GM18520 (cell line): ENCODE measurements at regions not wholly inside any gene's neighbourhood (a gene's known extent, or its start where the extent isn't known, plus 50 kb on each side); places are given as distances from the start of the nearest gene placed in this dataset.

Experiments
- ATAC-seq: cut with Tn5 transposase; IDR thresholded peaks from one replicate; pipeline ENCODE4 v1.9.1; 2021; ENCODE audit not compliant: unreplicated experiment

DNA sequence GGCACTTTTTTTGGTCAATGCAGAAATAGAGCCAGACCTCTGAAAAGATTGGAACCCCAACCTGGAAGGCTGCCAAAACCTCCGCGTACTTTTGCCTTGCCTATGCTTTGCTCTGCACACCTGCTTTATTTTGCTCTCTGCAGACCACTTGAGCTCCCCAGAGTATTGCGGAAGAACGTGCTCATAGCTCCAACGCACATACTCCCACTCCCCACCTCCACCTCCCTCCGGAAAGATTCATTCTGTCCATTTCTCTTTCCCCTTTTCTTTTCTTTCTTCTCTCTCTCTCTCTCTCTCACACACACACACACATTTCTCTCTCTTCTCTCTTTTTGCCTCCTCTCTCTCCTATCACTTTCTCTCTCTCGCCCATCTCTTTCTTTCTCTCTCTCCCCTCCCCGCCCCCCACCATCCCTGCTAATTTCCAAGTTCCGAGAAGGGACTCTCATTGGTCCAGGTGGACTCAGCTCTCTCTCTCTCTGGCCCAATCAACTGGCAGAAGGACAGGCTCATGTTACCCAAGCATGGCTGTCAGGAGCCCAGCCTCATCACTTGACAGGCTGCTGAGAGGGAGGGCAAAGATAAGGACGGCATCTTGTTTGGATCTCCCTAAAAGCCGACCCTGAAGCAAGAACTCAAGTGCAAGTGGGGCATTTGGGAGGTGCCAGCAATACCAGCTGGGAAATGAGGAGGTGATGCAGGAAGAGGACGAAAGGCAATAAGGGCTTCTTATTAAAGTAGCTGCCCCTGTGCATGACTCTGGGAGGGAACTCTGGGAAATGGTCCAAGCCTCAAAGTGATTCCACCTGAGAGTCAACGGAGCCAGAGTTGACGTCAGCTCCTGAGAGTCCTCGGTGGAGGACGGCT is 246.1 kb downstream of the LY86 start:
- no peak for ATAC-seq

DNA sequence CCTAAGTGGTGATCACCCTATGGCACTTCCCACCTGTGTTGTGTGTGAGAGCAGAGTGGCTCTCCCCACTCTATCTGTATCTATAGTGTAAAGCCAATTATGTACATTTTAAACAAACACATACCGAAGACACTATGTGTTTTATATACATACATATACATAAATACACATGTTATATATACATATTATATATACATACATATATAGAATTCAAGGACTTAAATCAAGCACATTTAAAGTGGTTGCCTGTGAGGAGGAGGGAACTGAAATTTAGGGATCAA is 246.6 kb downstream of the LY86 start:
- no peak for ATAC-seq

DNA sequence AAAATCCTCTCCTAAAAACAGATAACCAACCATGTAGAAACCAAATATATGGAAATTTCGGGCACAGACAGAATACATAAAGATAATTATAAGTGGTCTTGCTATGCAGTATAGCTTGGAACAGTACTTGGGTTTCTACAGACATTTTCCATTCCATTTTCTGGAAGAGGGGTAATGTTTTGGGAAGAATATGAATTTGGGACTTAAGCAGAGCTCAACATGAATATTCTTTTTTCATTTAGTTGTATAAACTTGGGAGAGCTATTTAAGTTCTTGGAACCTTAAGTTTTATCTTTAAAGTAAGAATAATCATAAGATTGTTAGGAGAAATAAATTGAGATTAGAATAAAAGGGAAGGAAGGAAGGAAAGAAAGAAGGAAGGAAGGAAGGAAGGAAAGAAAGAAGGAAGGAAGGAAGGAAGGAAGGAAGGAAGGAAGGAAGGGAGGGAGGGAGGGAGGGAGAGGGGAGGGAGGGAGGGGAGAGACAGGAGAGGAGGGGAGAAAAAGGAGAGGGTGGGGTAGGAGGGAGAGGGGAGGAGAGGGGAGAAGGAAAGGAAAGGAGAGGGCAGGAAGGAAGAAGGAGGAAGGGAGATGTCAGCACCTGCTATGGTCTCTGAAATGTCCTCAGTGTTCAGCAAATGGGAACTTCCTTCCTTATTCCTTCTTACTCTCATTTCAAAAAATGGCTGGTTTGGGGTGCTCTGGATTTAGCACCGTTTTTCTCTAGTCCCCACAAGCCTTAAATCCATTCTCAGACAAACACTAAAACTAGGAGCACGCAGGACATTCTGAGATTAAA is 248.3 kb downstream of the LY86 start:
- no peak for ATAC-seq

DNA sequence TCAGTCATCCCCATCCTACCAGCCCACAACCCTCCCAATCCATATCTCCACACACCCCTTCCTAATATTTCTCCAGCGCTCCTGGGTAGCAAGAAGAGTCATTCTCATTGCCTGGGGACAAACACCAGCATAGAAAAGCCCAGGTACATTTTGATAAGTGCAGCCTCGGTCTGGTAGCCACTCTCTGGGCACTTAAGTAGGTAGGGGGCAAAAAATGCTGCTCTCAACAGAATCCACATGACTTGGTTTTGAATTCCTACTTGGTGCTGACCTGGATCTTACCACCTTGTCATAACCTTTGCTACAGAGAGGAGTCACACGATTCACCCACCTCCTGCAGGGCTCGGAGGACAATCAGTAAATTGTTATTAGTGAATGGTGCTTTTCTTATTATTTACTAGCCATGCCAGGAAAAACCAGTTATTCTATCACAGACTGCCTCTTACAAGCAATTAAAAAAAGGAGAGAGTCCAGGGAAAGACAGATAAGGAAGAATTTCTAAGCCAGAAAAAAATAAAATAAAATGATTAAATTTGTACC is 249.1 kb downstream of the LY86 start:
- no peak for ATAC-seq

DNA sequence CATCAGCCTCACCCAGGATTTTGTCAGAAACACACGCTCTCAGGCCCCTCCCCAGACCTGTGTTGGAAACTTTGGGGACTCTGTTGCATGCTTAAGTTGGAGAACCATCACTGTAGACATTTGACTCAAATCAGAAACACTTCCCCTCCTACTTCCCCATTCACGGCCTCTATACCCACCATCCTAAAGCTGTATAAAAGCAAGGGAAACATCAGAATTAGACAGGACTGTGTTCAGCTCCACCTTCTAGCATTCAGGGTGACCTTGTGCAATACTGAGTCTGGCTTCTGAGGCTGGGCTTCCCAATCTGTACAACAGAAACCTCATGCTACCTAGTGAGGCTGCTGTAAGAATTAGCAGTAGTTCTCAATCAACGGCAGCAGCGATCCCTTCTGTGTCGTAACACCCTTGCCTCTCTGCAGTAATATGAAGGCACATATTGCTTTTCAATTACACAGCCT is 252.3 kb downstream of the LY86 start:
- ATAC-seq = peak; percentile 60

DNA sequence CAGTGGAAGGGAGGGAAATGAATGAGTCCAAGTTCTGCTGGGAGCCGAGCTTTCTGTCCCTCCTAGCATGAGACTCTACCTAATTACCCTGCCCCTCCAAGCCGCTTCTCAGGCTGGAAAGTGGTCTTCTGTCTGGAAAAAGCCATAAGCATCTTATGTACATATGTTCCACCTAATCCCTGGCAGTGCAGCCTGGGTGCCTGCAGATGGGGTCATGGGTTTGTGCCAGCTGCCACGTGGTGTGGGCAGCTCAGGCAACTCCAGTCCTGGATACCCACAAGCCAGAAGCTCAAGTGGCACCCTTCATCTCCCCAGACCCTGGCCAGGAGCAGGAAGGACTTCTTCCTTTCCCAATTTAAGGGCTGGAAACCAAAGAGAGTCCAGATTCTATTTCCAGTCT is 253.1 kb downstream of the LY86 start:
- no peak for ATAC-seq

DNA sequence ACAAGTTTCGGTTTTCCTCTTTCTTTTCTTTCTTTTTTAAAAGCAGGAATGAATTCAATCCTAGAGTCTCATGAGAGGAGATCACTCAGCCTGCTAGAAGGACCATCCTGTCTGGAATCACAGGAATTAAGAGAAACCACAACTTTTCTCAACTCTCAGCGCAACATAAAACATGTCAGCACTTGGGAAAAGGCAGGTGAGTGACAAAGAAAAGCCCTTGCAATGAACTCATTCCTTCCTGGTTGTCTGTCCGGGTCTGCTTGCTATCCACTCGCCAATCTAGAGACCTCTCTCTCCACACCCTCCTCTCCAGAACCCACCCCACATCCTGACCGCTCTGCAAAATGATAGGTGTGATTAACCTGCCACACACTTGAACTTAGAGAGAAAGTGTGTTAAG is 253.8 kb downstream of the LY86 start:
- no peak for ATAC-seq

DNA sequence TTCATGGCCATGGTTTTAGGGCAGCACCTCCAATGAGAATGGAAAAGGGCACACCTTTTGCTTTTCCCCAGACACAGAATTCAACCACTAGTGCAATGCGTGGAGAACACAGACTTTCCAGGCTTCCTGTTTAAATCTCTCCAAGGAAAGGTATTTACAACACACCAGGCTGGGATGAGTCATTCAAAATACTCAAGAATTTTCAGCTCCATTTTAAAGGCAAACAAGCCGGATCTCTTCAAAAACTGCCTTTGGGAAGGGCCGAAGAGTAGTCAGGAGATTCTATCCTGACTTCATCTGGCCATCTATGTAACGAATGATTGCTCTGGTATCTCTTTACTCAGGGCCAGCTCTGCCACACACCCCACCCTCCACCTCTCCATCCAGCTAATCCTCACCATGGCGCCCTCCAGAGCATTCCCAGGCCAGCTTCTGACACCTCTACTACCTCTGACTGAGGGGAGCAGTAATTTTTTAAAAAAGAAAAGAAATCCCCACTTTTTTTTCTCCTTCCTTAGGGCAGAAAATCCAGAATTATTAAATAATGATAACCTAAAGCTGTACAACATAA is 254.6 kb downstream of the LY86 start:
- ATAC-seq = no peak

DNA sequence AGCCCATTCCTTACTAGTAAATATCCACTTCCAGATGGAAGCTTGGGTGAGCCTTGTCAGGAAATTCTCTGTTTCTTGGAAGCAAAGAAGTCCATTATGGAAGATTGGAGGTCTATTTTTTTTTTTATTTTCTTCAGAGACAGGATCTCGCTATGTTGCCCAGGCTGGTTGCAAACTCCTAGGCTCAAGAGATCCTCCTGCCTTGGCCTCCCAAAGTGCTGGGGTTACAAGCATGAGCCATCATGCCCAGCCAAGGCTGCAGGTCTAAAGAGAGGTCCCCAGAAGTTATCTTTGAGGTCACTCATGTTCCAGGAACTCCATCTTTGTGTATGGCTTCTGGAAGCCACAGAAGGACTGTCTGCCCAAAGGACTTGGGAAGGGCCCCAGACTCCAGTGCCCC is 255.3 kb downstream of the LY86 start:
- ATAC-seq = no peak

DNA sequence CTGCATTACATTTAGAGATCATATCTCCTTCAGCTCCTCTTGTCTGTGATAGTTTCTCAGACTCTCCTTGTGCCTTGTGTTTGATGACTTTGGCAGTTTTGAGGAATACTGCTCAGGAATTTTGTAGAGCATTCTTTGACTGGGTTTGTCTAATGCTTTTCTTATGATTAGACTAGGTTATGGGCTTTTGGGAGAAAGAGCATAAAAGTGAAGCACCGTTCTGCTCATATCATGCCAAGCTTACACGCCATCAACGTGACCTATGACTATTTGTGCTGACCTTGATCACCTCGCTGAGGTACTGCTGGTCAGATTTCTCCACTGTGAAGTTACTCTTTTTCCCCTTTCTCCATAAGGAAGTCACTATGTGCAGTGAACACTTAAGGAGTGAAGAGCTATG is 256.0 kb downstream of the LY86 start:
- no peak for ATAC-seq

DNA sequence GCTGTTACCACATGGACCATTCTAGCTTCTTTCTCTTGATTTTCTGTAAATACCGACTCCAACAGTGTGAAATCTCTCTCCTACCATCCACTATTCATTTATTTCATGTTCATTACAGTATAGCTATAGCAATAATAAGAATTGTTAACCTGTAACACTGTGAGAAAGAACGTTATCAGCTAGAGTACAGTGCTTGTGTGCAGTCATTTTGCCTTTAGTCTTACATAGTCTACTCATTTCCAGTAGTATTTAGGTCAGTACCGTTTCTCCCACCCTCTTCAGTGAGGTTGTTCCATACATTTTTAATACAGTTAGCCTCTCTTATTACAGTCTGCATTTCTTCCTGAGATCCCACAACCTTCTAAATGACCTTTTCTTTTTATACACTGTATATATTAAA is 257.1 kb downstream of the LY86 start:
- no peak for ATAC-seq

DNA sequence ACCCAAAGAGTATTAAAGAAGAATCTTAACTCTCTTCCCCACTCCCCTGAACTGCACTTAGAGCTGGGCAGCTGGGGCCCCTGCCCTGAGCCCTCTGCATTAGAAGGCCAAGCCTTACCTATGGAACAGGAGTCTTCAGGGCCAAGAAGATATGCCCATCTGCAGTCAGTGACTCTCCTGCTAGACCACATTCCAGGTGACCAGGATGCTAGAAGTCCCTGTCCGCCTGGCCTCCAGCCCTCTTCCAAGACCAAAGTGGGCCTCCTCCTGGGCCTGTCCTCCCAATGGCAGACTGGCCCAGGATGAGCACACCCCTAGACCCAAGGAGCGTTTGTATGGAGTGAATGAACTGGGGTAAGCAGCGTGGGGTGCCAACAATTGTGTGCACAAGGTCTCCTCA is 259.1 kb downstream of the LY86 start:
- ATAC-seq = no peak

DNA sequence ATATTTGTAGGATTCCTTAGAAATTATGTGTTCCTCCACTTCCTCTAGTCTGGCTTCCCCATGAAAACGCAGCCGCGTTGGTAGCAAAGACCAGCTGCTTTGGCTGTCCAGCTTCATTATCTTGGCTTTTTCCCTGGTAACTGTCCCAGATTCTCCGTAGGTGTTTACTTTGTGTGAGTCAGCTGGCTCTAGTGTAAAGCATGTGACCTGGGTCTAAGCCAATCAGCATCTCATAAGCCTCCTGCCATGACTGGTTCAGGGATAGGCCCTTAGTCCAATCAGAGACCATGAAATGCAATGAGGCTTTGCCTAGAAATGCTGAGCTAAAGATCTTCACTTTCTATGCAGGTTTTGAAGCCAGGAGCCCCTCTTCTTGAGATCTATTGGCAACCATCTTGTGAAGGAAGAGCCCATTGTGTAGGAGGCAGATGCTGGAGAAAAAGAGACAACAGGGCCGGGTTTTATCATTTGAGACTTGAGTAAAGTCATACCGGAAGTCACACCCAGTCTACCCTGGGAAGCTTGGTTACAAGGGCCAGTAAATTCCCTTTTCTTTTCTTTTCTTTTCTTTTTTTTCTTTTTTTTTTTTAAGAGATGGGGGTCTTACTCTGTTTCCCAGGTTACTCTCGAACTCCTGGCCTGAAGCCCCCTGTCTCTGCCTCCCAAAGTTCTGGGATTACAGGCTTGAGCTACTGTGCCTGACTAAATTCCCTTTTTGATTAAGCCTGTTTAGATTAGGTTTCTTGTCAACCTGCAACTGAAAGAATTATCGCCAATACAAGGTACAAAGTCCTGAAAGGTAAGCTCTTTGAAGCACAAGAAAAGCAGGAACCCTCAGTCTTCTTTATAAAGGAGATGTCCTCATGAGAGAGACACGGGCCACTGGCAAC is 256.5 kb upstream of the RREB1 start:
- no peak for ATAC-seq

DNA sequence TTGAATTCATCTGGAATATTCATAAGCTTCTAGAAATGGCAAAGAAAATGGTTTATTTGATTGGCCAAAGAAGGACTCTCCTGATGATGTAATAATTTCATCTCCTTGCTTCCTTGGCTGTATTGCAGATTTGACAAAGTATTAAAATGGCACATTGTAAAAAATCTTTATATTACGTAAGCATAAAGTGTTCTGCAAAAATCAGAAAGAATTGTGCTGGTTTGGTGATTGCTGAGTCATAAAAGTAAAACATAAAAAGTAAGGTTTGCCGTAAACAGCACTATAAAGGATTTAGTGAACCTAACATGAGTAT is 255.9 kb upstream of the RREB1 start:
- ATAC-seq = no peak

DNA sequence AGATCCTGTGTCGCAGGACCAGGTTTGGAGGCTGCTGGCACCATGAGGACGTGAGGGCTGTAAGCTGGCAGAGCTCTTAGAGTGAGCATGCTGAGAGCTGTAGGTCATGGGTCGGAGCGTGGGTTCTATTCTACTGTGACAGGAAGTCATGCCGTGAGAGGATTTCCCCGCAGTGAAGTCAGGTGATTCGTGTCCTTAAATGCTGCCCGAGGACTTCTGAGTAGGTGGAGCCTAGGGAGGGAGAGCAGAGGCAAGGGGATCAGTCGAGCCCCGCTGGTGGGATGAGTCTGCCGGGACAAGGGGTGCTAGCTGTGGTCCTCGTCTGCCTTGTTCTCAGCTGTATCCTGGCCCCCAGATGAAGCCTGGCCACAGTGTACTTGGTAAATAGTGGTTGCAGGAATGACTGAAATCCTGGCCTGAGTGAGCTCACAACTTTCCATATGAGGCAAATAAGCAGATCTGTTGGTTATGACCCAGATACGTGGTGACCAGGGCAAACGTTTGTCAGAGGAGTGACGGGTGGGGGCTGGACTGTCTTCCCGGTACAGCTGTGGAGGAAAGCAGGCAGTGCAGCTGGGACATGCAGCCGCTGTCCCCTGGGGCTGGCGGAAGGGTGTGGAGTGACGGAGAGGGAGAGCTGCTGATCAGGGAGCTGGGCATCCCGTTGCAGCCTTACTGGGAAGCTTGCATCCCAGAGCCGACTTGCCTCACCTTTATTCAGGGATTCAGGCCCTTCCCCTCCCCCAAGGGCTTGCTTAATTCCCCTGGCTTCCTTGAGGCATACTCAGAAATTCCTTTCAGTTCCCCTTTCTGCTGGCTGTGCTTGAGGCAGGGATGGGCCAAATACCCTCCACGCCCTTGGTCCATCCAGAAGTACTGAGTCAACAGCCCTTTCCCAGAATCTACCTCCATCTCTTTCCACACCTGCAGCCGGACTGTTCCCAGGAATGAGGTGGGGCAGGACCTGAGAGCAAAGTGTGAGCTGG is 250.9 kb upstream of the RREB1 start:
- ATAC-seq = no peak

DNA sequence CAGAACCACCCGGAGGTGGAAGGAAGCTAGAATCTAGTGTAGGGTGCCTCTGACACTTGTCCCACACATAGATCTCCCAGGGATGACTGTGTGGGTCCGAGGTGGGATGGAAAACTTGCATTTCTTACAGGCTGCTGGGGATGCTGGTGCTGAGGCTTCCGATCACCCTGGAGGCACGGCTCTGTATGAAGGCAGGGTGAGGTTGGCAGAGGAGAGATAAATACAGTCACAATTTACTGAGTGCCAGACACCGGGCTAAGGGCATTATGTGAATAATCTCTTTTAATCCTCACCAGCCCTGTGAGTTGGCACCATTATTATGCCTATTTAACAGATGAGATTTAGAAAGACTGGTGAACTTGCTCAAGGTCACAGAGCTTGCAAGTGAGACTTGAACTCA is 250.2 kb upstream of the RREB1 start:
- no peak for ATAC-seq

DNA sequence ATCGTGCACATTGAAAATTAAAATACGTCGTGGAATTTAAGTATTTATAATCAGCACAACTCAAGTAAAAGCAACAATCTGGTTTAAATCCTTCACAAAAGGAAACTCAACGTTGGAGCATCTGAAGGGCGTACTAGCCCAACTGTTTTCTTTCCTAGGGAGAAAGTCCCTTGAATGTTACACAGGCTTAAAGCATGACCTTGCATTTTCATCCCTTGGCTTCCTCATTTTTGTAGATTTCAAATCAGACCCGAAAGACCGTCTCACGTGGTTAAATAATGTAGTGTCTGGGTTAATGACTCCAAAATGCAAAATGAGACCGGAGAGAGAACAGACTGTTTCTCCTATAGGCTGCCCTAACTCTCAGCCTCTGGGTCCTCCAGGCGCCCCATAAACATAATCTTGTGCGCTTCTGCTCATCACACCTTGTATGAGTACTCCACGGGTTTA is 249.2 kb upstream of the RREB1 start:
- ATAC-seq = no peak

DNA sequence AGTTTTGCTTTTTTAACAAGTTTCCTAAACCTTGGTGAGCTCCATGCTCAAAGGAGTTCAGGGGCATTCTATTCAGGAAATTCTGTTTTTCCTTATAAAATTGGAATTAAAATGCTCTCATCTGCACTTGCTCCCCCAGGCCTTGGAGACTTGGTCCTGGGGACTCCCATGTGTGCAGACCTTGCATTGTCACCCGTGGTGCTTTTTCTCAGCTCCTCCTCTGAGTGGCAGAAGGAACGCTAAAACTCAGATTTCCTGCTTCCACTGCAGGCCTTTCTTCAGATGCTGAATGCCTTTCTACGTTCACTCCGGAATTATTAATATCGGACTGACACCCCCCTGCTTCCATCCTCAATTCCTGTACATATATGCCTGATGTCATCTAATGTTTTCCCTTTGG is 248.7 kb upstream of the RREB1 start:
- ATAC-seq = no peak

DNA sequence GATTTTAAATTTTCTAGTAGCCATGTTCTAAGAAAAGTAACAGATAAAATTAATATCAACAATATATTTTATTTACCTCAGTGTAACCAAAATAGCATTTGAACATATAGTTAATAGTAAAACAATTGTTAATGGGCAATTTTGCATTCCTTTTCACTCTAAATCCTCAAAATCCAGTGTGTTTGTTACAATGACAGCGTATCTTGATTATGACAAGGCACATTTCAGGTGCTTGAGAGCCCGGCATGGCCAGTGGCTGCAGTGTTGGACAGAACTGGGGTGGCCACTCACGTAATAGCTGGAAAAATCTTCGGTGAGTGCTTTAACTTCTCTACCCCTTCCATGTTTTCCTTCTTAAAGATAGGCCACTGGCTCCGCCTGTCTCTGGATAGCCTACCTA is 248.0 kb upstream of the RREB1 start:
- ATAC-seq = no peak

DNA sequence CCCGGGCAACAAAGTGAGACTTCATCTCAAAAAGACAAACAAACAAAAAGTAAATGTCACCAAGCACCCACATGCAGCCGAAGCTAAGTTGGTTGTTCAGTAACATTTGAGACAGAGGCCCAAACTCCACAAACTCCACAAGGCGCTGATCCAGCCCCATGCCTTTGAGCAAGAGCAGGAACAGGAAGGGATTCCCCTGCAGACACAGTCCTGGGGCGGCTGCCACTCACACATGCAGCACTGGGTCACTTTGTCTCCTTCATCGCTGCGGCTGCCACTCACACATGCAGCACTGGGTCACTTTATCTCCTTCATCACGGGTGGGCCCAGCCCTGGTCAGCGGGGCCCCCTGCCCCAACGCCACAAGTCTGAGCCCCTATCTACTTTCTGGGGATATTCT is 246.9 kb upstream of the RREB1 start:
- ATAC-seq = no peak
